ENCODE measurements at regions not wholly inside any gene's neighbourhood (a gene's known extent, or its start where the extent isn't known, plus 50 kb on each side); places are given as distances from the start of the nearest gene placed in this dataset.

- TF ChIP-seq GATA3 (IDR thresholded peaks at IDR 0.05; ENCODE audit: low read depth, low read length) (no peak), GATA2 (IDR thresholded peaks at IDR 0.05; ENCODE audit: low read depth, low read length) (no peak)
Measured at GRCh38 chr2:150974234-150974633, 287.4 kb downstream of the RBM43 start.

Measured in SH-SY5Y (cell line).